Bronchial epithelial cell (primary cell): ENCODE measurements at regions not wholly inside any gene's neighbourhood (a gene's known extent, or its start where the extent isn't known, plus 50 kb on each side); places are given as distances from the start of the nearest gene placed in this dataset.

ENCODE experiments used
- DNase-seq: peaks from one replicate; pipeline ENCODE4 v3.0.0-alpha.2; 2010; ENCODE audit warnings: low read depth
- FAIRE-seq: peaks from 2 replicates; lab custom pipeline; 2011; peaks lifted over from hg19 to GRCh38; lab: Jason Lieb, UNC
- H3K27me3 ChIP-seq: 2 replicates; pipeline ENCODE4 v1.5.1; 2011; ENCODE audit warnings: low read length; ENCODE audit not compliant: control insufficient read depth, insufficient read depth
- H3K36me3 ChIP-seq: 2 replicates; pipeline ENCODE4 v1.5.1; 2011; ENCODE audit warnings: low read length; ENCODE audit not compliant: control insufficient read depth, insufficient read depth
- H3K4me3 ChIP-seq: 2 replicates; pipeline ENCODE4 v1.5.1; 2011; ENCODE audit warnings: mild to moderate bottlenecking, low read depth, low read length, control low read depth
- CTCF ChIP-seq: IDR thresholded peaks from 2 replicates; pipeline ENCODE4 v1.5.1; 2011; ENCODE audit warnings: mild to moderate bottlenecking, moderate library complexity, low read length, control low read depth, inconsistent platforms; ENCODE audit not compliant: insufficient read depth, severe bottlenecking

GRCh38 chr15:97547381-97547780 is 413.1 kb upstream of the ARRDC4 start:
- no peaks in the 10 kb centered on the region for H3K36me3 ChIP-seq
- no peak overlapping the region for H3K4me3 ChIP-seq
- H3K27me3 ChIP-seq = no peaks in the 10 kb centered on the region
- DNase-seq (no peak), FAIRE-seq (no peak)
- no peak for TF ChIP-seq CTCF

GRCh38 chr15:97561529-97561928 is 399.0 kb upstream of the ARRDC4 start:
- FAIRE-seq = no peak
- DNase-seq = no peak
- Histone ChIP-seq H3K27me3 (no peaks in the 10 kb centered on the region), H3K36me3 (no peaks in the 10 kb centered on the region), H3K4me3 (no peak overlapping the region)
- no peak for TF ChIP-seq CTCF

GRCh38 chr15:97563516-97563915 is 397.0 kb upstream of the ARRDC4 start:
- Histone ChIP-seq H3K36me3 (no peaks in the 10 kb centered on the region), H3K27me3 (no peaks in the 10 kb centered on the region), H3K4me3 (no peak overlapping the region)
- FAIRE-seq = no peak
- DNase-seq = no peak
- TF ChIP-seq CTCF = no peak

GRCh38 chr15:97566961-97567360 is 393.5 kb upstream of the ARRDC4 start:
- no peak overlapping the region for H3K4me3 ChIP-seq
- DNase-seq (no peak), FAIRE-seq (no peak)
- H3K36me3 ChIP-seq = no peaks in the 10 kb centered on the region
- TF ChIP-seq CTCF = no peak
- no peaks in the 10 kb centered on the region for H3K27me3 ChIP-seq

- no peak for DNase-seq
- Histone ChIP-seq H3K4me3 (no peak overlapping the region), H3K27me3 (no peaks in the 10 kb centered on the region), H3K36me3 (no peaks in the 10 kb centered on the region)
- no peak for FAIRE-seq
- TF ChIP-seq CTCF = no peak
These were observed 393.1 kb upstream of the ARRDC4 start for GRCh38 chr15:97567411-97567810.

- Histone ChIP-seq H3K27me3 (no peaks in the 10 kb centered on the region), H3K4me3 (no peak overlapping the region), H3K36me3 (no peaks in the 10 kb centered on the region)
- FAIRE-seq (no peak), DNase-seq (no peak)
- TF ChIP-seq CTCF = no peak
These were observed 383.4 kb upstream of the ARRDC4 start for GRCh38 chr15:97576929-97577645.
